Neural crest cell (in vitro differentiated cells): ENCODE measurements at regions not wholly inside any gene's neighbourhood (a gene's known extent, or its start where the extent isn't known, plus 50 kb on each side); places are given as distances from the start of the nearest gene placed in this dataset.

Experiments
- DNase-seq: peaks from one replicate; pipeline ENCODE4 v3.0.0; 2021; ENCODE audit warnings: low read depth, mixed read lengths, low spot score
- H3K27ac Mint-ChIP-seq: one replicate; pipeline ENCODE4 v1.8.0; 2021; ENCODE audit warnings: mild to moderate bottlenecking, mixed read lengths; ENCODE audit not compliant: unreplicated experiment
- H3K27me3 Mint-ChIP-seq: 2 replicates; pipeline ENCODE4 v1.8.0; 2021; ENCODE audit warnings: low read depth, mild to moderate bottlenecking, mixed read lengths
- H3K36me3 Mint-ChIP-seq: 2 replicates; pipeline ENCODE4 v1.8.0; 2021; ENCODE audit warnings: low read depth, mild to moderate bottlenecking, mixed read lengths
- H3K4me1 Mint-ChIP-seq: 2 replicates; pipeline ENCODE4 v1.8.0; 2021; ENCODE audit warnings: mixed read lengths
- H3K4me3 Mint-ChIP-seq: one replicate; pipeline ENCODE4 v1.8.0; 2021; ENCODE audit warnings: mild to moderate bottlenecking, mixed read lengths
- H3K9me3 Mint-ChIP-seq: 2 replicates; pipeline ENCODE4 v1.8.0; 2021; ENCODE audit warnings: mixed read lengths
- TF ChIP-seq, protein P1 (sequence below): fragments of 200-600 bp; sonication (generic); conservative IDR thresholded peaks from 2 replicates; pipeline ENCODE4 v1.5.0; 2021; ENCODE audit warnings: antibody characterized with exemption, mild to moderate bottlenecking

GRCh38 chr20:62536871-62537401 lies 61.1 kb upstream of the GATA5 start:
- H3K36me3 Mint-ChIP-seq: no peaks in the 10 kb centered on the region
- TF ChIP-seq, protein P1, sequence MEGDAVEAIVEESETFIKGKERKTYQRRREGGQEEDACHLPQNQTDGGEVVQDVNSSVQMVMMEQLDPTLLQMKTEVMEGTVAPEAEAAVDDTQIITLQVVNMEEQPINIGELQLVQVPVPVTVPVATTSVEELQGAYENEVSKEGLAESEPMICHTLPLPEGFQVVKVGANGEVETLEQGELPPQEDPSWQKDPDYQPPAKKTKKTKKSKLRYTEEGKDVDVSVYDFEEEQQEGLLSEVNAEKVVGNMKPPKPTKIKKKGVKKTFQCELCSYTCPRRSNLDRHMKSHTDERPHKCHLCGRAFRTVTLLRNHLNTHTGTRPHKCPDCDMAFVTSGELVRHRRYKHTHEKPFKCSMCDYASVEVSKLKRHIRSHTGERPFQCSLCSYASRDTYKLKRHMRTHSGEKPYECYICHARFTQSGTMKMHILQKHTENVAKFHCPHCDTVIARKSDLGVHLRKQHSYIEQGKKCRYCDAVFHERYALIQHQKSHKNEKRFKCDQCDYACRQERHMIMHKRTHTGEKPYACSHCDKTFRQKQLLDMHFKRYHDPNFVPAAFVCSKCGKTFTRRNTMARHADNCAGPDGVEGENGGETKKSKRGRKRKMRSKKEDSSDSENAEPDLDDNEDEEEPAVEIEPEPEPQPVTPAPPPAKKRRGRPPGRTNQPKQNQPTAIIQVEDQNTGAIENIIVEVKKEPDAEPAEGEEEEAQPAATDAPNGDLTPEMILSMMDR: no peak
- no peak overlapping the region for H3K27ac Mint-ChIP-seq
- DNase-seq: no peak
- no peaks in the 10 kb centered on the region for H3K27me3 Mint-ChIP-seq
- no peaks in the 10 kb centered on the region for H3K9me3 Mint-ChIP-seq
- H3K4me3 Mint-ChIP-seq: no peak overlapping the region
- no peaks in the 10 kb centered on the region for H3K4me1 Mint-ChIP-seq

- Mint-ChIP-seq H3K27ac (peak overlapping the region; percentile 43), H3K4me1 (no peaks in the 10 kb centered on the region), H3K27me3 (no peaks in the 10 kb centered on the region), H3K9me3 (no peaks in the 10 kb centered on the region), H3K4me3 (no peak overlapping the region), H3K36me3 (no peaks in the 10 kb centered on the region)
- TF ChIP-seq, protein P1: no peak
- DNase-seq: no peak
Measured at GRCh38 chr20:62537649-62538292, 62.0 kb upstream of the GATA5 start.

DNA sequence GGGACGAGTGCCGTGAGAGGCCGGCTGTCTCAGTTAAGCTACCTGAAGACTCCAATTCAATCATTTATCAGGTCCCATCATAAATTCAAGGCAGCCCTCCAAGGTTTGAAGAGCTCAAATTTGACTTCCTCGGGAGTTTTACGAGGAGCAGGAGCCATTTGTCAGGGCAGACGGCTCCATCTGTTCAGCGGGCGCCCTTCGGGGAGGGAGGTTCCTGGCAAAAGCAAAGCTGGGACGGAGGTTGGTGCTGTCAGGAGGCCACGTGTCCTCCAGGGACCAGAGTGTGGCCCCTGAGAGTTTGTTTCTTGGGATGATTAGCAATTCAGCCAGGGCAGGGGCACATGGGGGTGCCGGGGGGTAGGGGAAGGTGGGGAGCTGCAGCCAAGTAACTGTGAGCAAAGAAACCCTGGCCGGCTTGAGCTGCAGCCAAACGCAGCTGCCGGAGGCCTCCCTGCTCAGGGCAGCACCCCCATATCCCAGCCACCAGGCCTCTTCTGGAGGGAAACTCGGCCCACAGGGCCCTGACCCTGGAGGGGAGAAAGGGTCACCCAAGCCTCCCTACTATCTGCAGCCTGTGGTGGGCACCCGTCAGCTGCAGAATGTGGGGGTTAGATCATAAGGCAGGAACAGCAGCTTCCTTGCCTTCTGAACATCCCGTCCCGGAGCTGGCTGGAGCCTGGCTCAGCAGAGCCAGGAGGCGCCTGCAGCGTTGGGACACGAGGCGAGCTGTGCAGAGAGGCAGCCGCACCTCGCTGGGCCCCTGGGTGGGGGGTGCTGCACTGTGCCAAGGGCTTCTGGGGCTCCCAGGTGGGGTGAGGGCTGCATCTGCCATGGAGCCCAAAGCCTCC lies 63.6 kb upstream of the GATA5 start:
- Mint-ChIP-seq H3K27ac (no peak overlapping the region), H3K4me3 (no peak overlapping the region), H3K27me3 (no peaks in the 10 kb centered on the region), H3K4me1 (peaks cover 6% of the 10 kb centered on the region), H3K36me3 (no peaks in the 10 kb centered on the region), H3K9me3 (no peaks in the 10 kb centered on the region)
- TF ChIP-seq, protein P1: no peak
- no peak for DNase-seq

GRCh38 chr20:62540504-62540903 lies 64.7 kb upstream of the GATA5 start:
- no peak for DNase-seq

GRCh38 chr20:62542862-62543261 lies 67.1 kb upstream of the GATA5 start:
- Mint-ChIP-seq H3K27me3 (no peaks in the 10 kb centered on the region), H3K27ac (no peak overlapping the region), H3K4me3 (no peak overlapping the region), H3K4me1 (peaks cover 6% of the 10 kb centered on the region), H3K36me3 (no peaks in the 10 kb centered on the region), H3K9me3 (no peaks in the 10 kb centered on the region)
- TF ChIP-seq, protein P1: no peak
- no peak for DNase-seq

More at GRCh38 chr20:62540504-62540903, 64.7 kb upstream of the GATA5 start:
- TF ChIP-seq, protein P1: no peak
- Mint-ChIP-seq H3K4me3 (no peak overlapping the region), H3K36me3 (no peaks in the 10 kb centered on the region), H3K4me1 (peaks cover 6% of the 10 kb centered on the region), H3K9me3 (no peaks in the 10 kb centered on the region), H3K27ac (no peak overlapping the region), H3K27me3 (no peaks in the 10 kb centered on the region)
